AG10803 (cell line): ENCODE measurements at regions not wholly inside any gene's neighbourhood (a gene's known extent, or its start where the extent isn't known, plus 50 kb on each side); places are given as distances from the start of the nearest gene placed in this dataset.

ENCODE experiments used
- DNase-seq: peaks from one replicate; pipeline ENCODE4 v3.0.0; 2010; ENCODE audit warnings: low read depth
- H3K4me3 ChIP-seq: 2 replicates; pipeline ENCODE4 v1.5.1; 2011; ENCODE audit warnings: mild to moderate bottlenecking, low read length, control low read depth
- CTCF ChIP-seq: conservative IDR thresholded peaks from 2 replicates; pipeline ENCODE4 v1.5.1; 2011; ENCODE audit warnings: mild to moderate bottlenecking, low read length, control low read depth, inconsistent platforms

DNA sequence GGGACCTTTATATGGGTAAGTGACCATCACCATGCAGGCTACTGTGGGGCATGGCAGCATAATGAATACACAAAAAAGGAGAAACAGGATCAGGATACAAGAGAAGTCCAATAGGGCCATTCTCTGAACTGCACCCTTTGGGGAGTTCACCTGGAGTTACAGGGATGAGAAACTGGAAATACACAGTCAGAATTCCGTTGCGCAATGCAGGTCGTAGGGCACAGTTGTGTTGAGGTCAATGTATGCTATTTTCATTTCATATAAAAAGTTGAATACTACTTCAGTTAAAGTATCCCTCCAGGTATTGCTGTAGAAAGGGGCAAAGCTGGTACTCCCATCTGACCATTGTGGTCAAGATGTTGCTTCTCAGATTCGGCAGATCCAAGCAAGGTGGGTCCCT, 471.4 kb downstream of the DMRT2 start:
- TF ChIP-seq CTCF, result no peak
- no peak for DNase-seq
- no peak overlapping the region for H3K4me3 ChIP-seq

DNA sequence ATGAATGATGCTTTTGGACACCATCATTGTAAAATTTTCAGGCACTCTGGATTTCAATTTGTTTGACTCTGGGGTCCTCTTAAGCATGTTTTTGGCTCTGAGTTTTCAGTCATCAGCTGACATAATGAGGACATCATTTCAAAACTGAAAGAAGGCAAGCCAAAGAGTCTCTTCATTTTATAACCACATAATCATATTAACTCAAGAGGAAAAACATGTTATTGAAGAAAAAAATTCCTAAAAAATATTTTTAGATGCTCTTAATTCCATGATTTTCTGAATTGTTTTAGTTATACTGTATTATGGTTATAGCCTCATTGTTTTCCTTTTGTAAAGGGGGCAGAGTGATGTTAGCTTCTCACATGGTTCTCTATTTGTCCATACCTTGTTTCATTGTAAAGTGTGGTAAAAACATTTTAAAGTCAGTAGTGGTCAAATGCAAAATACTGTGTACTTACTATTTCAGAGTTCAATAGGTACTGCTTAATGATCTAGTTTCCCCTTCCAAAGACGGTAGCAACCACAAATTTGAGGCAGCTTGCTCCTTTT, 472.1 kb downstream of the DMRT2 start:
- TF ChIP-seq CTCF, result no peak
- DNase-seq, result no peak
- H3K4me3 ChIP-seq, result no peak overlapping the region

- no peak for DNase-seq
- no peak for TF ChIP-seq CTCF
- no peak overlapping the region for H3K4me3 ChIP-seq
Measured at GRCh38 chr9:1528456-1528855, 478.3 kb downstream of the DMRT2 start.

DNA sequence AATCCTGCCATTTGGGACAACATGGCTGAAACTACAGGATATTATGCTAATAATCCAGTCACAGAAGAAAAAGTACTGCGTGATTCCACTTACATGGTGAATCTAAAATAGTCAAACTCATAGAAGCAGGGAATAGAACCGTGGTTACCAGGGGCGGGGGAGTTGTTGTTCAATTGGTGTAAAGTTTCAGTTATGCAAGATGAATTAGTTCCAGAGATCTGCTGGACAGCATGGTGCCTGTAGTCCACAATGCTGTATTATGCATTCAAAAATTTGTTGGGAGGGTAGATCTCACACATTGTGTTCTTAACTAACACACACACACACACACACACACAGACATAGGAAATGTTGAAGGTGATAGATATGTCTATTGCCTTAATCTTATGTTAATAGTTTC, 480.5 kb downstream of the DMRT2 start:
- no peak for TF ChIP-seq CTCF
- H3K4me3 ChIP-seq, result no peak overlapping the region
- DNase-seq, result no peak

- no peak for TF ChIP-seq CTCF
- no peak for DNase-seq
- H3K4me3 ChIP-seq, result no peak overlapping the region
Measured at GRCh38 chr9:1531424-1531823, 481.3 kb downstream of the DMRT2 start.

DNA sequence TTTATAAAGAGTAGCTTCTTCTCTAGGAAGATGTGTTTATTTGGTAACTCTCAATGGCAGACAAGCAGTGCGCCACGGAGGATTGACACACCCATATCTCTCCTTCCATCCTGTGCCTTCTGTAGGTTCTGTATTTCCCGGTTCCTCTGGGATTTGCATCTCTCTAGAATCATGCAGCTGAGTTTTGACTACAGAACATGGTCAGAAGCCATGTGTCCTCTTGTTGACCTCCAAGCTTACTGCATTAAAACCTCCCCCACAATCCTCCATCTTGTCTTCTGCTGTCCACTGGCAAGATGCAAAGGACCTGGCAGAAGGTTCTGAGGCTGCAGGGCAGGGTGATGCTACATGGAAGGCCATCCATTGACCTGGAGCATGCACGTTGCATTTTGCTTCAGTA, 482.0 kb downstream of the DMRT2 start:
- DNase-seq, result no peak
- no peak for TF ChIP-seq CTCF
- H3K4me3 ChIP-seq, result no peak overlapping the region

DNA sequence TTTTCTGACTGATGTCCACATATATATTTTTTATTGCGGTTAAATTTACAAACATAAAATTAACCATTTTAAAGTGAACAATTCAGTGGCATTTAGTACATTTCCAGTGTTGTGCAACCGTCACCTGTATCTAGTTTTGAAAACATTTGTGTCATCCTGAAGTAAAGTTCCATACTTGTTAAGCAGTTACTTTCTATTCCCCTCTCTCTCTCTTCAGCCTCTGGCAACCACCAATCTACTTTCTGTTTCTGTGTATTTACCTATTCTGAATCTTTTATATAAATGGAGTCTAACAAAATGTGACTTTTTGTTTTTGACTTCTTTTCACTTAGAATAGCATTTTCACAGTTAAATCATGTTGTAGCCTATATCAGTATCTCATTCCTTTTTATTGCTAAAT, 480.1 kb upstream of the SMARCA2 start:
- TF ChIP-seq CTCF, result no peak
- DNase-seq, result no peak
- no peak overlapping the region for H3K4me3 ChIP-seq
